Renal cortex interstitium (tissue), 11 donors: ENCODE measurements at regions not wholly inside any gene's neighbourhood (a gene's known extent, or its start where the extent isn't known, plus 50 kb on each side); places are given as distances from the start of the nearest gene placed in this dataset.

Source experiments
- DNase-seq, 11 donors: peaks; one replicate each; pipeline ENCODE4 v3.0.0-alpha.2; 2013; ENCODE audit warnings: low read depth in 9 of 11, low spot score in 4 of 11; ENCODE audit errors: extremely low read depth in 1 of 11

DNA sequence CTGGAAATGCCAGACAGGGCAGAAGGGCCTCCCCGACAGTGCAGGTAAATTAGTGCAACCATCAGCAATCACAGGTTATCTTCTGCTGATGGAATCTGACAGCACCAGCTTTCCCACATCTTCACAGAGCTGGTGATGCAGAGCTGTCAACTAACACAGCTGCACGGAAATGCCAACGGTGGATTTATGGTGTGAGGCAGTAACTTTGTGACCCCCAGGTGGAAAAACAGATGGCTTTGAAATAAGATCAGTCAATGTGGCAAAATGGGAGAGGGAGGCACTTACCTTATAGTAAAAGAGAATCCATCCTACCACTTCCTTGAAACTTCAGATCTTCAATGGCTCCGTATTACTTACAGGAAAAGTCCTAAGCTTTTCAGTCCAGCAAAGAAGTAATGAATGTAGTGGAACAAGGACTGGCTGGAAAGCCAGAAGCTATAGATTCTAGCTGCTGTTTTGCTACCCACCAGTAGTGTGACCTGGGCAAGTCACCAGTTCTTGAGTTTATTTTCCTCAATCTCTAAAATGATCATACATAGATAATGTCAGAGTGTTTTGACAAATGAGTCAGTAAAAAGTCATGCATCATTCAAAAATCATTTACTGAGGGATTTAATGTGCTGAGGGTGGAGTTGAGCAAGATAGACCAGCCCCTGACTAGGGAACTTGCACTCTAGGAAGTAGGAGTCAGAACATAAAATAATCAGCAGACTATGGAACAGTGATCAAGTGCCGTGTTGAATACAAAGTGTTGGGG, 245.7 kb upstream of the JUN start:
- peak in 7 of 11 donors; percentile 43 to 76 (median 62) for DNase-seq

DNA sequence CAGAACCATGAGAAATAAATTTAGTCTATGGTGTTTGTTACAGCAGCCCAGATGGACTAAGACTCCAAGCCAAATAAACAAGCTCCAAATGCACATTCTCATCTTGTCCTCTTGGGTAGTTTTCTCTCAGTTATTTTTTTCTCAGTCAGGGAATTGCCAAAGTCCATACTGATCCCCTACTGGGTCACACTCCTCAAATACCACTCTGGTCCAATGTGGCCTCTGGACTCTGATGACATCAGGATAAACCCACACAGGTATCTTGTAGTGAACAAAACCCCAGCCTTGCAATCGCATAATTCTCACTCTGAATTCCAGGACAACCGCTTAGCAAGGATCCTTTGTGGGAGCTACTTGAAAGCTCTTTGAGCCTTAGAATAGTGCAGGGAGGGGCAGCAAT, 248.4 kb upstream of the JUN start:
- no peak for DNase-seq

DNA sequence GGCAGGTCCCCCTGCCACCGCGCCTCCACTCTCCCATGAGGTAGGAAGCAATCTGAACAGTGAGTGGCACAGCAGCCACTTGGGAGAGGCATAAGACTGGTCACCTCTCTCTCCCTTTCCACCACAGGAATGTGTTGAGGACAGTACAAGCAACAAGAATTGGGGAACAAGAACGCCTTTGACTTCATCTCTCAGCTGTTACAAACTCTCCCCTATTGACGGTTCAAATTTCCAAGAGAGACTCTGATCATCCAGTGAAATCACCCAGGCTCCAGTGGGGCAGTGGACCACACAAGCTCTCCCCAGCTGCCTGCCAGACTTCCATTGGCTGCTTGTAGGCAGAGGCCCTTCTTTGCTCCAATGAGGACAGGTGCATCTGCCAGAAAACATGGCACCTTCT, 249.9 kb upstream of the JUN start:
- DNase-seq: no peak

DNA sequence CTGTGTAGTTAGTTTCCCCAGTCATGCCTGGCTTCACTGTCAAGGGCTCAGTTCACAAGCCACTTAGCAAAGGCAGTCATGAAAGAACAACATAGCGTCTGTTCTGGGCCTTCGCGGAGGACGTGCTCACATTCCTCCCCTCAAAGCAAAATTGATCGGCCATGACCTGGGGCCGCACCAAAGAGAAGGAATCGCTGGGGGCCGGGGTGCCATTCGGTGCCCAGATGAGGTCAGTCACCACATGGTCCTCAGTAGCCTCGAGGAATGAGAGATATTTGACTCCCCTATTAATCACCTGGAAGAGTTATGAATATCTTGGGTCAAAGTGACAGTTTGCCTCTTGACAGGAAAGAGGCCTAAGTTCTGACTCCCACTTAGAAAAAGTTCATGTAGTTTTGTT, 251.1 kb upstream of the JUN start:
- peak in 5 of 11 donors; percentile 31 to 63 (median 44) for DNase-seq

DNA sequence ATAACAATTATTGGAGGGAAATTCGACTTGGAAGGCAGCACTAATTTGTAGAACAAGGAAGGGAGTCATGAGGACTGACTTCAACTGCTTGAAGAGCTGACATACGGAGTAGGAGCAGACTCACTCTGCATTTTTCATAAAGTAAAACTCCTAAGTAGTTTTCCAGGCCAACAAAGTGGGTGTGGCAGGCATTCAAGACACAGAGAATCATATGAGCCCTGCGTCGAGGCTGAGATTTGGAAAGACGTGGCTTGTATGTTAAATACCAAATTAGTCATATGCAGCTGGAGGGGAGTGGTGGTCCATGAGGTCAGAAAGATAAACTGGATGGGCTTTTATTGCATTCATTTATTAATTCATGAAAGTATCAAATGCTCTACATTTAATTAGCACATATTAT, 255.7 kb upstream of the JUN start:
- no peak for DNase-seq

DNA sequence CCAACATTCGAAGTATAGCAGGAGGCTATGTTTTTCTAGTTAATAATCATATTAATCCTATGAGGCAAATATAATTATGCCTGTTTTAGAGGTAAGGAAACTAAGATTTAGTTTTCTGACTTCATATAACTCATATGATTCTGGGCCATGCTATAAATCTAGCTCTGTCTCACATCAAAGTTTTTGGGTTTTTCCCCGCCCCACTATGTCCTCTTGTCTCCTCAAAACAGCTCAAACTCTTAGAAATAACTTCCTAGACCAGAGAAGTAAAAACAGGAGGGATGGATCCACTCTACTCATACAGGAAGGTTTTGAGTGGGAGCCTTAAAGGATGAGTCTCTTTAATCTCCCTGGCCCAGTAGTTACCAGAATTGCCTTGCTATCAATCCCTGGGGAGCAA, 256.4 kb upstream of the FGGY start:
- no peak for DNase-seq

DNA sequence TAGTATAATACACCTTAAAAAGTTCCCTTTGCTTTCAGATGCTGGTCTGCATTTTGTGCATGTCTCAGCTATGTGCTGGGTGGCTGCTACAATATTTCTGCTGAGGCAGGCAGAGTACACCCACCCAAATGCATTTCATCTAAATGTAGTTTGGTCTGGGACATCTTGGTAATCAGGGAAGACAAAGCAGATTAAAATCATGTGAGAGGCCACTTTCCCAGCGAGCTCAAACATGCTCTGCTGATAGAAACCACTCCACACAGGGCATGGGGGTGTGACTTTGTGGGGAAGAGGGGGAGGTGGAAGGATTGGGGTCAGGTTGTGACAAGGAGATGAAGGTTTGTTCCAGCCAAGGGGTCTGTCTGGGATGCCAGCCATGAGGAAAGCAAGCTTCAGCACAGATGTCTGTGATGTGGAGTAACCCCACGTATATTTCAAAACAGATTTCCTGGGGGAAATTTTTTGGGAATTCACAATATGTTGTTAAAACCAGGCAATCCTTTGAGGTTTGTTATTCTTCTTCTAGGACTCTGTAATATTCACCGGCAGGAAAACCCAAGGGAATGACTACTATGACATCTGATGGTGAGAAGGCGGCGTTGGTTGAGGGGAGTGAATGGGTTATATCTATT, 255.1 kb upstream of the FGGY start:
- no peak for DNase-seq

DNA sequence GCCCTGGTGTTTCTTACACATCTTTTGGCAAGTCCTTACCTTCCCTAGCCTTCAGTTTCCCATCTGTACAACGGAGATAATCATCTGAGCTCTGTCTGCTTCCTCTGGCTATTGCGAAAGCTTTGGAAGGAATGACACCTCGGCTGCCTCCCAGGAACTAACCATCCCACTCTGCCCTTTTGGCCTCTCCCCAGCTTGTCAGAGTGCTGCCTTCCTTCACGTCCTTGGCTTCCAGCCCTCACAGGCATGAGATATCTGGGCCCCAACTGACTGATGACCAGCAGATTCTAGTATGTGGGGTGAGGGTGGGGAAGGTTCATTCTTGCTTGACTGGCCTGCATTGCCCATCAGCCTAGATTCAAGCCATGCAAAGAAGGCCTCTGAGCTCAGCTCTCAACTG, 253.1 kb upstream of the FGGY start:
- no peak for DNase-seq

DNA sequence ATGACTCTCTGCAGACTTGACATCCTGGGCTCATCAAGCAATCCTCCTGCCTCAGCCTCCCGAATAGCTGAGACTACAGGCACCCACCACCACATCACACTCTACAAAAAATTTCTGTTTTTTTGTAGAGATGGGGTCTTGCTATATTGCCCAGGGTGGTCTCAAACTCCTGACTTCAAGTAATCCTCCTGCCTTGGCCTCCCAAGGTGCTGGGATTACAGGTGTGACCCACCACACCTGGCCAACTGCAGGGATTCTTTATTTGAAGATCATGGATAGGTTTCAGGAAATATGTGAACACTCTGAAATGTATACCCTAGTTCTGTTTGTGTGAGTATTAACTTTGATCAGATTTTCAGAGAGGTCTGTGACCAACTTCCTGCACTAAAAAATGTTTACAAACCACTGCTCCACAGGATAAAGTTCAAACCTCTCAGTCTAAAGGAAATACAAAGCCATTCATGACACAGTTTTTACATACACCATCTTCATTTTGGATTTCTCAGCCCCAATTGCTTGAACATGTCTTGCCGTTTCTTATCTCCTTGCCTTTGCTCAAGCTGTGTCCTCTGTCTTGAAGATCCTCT, 252.3 kb upstream of the FGGY start:
- DNase-seq: no peak

DNA sequence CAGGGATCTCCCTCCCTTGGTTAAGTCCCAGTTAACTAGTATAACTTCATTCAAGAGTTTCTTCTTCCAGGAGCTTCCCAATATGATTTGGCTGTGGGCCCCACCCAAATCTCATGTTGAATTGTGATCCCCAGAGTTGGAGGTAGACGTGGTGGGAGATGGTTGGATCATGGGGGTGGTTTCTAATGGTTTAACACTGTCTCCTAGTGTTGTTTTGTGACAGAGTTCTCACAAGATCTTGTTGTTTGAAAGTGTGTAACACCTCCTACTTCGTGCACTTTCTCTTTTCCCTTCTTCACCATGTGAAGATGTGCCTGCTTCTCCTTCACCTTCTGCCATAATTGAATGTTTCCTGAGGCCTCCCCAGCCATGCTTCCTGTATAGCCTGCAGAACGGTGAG, 251.8 kb upstream of the FGGY start:
- no peak for DNase-seq

DNA sequence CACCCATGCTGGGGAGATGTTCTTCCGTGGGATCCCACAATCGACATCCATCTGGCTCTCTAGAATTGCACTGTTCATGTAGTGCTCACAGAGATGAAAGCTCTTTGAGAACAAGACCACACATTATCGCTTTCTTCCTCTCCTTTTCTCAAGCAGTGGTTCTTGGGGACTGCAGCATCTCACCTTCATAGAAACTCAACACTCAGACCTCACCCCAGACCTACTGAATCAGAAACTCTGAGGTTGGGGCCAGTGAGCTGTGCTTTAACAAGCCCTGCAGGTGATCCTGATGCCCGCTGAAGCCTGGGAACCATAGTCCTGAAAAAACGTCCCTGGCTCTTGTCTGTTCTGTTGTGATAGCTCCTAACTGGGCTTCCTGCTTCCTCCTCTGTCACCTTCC, 251.3 kb upstream of the FGGY start:
- DNase-seq: no peak

DNA sequence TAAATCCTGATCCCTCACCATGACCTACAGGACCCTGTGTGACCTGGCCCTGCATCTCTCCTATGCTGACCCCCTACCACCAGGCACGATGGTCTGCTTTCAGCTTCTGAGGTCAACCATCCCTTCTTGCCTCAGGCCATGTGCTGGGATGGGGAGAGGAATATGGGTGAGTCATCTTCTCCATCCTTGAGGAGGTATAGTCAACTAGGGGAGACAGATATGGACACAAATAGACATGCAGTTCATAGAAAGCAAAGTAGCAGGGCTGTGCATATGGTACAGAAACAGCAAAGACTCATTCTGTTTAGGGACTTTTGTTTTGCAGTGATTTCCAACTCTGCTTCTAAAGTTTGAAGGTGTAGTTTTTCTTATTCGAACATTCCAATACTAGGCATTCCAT, 250.8 kb upstream of the FGGY start:
- DNase-seq: no peak

DNA sequence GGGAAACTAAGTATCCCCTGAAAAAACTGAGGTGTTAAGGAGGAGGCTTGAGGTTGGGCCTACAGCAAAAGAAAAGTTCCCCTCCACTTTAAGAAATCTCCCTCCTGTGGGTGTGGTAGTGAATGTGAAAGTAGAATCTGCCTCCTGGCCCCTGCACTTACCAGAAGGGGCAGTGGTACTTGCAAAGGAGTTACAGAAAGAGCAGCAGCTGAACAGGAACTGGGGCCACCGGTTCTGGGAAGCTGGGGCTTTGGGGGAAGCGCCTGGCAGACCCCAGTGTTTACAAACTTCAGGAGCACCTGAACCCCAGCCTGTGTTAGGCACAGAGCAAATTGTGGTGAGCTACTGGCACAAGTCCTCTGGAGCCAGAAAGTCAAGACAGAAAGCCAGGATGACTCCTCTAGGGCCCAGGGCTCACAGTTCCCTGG, 250.2 kb upstream of the FGGY start:
- no peak for DNase-seq

DNA sequence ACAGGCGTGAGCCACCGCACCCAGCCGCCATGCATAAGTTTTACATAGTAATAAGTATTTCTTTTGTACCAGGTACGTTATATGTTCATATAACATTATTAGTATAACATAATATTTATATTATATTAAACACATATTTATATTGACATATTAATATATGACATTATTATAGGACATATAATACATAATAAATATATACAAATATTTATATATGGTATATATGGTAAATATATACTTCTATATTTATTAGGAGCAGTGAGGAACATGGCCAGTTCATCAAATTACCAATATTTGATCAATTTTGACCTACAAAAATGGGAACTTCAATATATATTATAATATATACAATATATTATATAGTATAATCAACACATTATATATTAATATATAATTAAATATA, 245.9 kb upstream of the FGGY start:
- no peak for DNase-seq

DNA sequence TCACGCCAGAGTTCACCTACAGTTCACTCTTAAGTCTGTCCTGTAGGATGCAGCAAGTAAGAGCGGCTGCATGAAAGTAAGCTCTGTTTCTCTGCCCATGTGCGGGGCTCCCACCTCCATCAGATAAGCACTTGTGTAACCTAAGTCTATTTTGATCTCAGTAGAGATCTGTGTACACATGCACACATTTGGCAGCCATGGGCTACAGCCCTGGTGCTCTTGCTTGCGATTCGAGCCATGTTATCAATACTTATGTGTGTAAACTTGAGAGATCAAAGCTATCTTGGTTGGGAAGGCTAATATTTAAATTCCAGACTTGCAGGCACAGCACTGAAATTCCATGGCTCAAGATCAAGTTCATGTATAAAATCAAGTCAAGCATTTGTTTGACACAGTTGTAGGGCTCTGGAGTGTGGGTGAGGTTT, 244.7 kb upstream of the FGGY start:
- DNase-seq: no peak

DNA sequence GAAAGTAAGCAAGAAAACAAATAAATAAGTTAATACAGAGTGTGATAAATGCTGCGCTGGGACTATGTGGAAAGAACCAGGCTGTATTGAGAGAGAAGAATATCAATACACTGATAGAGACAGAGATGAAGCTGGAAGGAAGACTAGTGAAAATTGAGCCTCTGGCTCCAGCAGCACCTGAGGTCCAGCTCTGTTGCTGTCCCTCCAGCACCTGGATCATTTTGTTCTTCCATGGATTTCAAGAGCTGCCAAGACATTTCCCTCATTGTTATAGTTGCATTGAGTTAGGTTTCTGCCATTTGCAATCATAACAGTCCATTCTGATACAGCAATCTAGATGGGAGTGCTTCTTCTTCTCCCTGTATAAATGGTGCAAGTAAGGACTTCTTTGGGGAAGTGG, 242.7 kb upstream of the FGGY start:
- DNase-seq: no peak

DNA sequence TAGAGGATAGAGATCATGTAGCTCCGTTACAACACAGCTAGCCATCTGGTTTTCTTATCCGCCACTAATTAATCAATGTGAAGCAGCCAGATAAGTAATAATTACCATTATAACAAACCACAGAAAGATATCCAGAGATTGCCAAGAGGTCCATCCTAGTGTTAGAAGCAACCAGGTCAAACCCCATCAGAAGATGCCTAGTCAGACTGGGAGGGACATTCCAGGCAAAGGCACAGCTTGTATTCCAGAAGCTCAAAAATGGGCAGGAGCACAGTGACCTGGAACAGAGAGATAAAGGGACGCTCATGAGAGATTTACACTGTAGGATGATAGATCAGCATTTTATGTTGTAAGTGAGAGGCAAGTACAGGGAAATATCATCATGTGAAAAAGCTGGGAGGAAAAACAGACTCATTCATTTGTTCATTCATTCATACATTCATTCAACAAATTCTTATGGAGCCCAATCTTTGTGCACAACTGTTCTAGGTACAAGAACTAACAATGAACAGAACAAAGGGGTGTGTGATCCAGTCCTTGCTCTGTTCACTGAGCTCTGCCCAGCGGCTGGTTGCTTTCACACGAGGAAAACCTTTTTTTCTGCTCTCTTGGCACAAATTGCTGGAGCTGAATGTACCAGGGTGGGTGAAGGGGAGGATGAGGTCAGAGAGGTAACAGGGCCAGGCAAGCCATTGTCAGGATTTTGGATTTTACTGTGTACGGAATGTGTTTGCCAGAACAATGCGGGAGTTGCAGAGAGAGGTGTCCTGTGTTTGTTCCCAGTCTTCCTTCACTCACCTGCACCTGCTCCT, 240.8 kb upstream of the FGGY start:
- DNase-seq: no peak

DNA sequence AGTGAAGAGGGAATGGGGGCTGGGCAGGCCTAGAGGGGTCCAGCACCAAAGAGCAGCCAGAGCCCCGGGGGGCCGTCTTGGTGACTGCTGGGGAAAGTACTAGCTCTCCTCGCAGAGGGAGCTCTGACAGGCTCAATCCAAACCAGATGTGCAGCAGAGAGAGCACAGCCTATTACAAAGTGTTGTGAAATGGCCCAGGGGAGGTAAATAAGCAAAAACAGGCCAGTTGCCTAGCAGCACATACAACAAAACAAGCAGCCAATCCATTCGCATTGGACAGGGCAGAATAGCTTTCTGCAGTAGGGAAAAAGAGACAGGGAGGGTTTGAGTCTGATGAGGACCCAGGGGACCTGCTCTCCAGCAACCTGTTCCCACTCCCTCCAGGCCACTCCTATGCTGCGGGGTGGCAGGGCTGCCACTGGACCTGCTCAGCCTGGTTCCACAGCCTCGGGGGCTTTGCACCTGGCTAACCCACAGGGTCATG, 239.6 kb upstream of the FGGY start:
- DNase-seq: peak; percentile 49 to 87 (median 73)

DNA sequence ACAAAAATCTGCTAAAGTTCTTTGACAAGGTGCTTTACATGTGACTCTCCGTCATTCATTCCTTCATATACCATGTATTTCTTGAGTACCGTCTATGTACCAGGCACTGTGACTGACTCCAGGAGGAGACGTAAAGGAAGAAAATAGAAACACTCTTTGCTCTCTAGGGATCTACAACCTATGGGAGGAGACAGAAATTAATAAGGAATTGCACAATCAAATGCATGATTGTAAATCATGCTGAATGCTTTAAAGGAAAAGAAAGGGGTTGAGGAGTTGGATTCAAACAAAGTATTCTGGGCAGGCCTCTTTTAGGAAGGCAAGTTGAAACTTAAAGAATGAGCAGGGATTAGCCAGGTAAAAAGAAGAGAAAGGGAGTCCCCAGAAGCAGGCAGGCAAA, 239.1 kb upstream of the FGGY start:
- DNase-seq: no peak
